Coronary artery (tissue), 2 donors: ENCODE measurements at regions not wholly inside any gene's neighbourhood (a gene's known extent, or its start where the extent isn't known, plus 50 kb on each side); places are given as distances from the start of the nearest gene placed in this dataset.
"Not testable (repeated sequence)": the region's sequence is repeated elsewhere in the genome, so short reads cannot be mapped to it uniquely, and the experiment has no call there.

ENCODE experiments used
- DNase-seq: peaks from one replicate; pipeline ENCODE4 v3.0.0-alpha.2; 2017; ENCODE audit warnings: low spot score
- H3K27ac ChIP-seq, 2 donors: fragments of 200-600 bp; sonication (generic); one replicate each; pipeline ENCODE4 v1.5.1; 2016 to 2019
- H3K4me3 ChIP-seq: fragments of 200-600 bp; sonication (generic); 2 replicates; pipeline ENCODE4 v1.5.1; 2016; ENCODE audit warnings: mild to moderate bottlenecking, moderate library complexity
- CTCF ChIP-seq: fragments of 200-600 bp; sonication (generic); IDR thresholded peaks from one replicate; pipeline ENCODE4 v1.5.1; 2019; ENCODE audit warnings: antibody characterized with exemption

GRCh38 chr13:49859560-49859959 lies 67.1 kb upstream of the KPNA3 start:
- Histone ChIP-seq H3K4me3 (no peak overlapping the region), H3K27ac (no peak overlapping the region)
- no peak for DNase-seq
- no peak for TF ChIP-seq CTCF

- no peak for TF ChIP-seq CTCF
- no peak overlapping the region for H3K4me3 ChIP-seq
- DNase-seq = no peak
- H3K27ac ChIP-seq = peak overlapping the region in 1 of 2 donors; percentile 43
These were observed 65.8 kb upstream of the KPNA3 start for GRCh38 chr13:49858178-49858856.

GRCh38 chr13:49855930-49856329 lies 63.4 kb upstream of the KPNA3 start:
- no peak for TF ChIP-seq CTCF
- no peak for DNase-seq

GRCh38 chr13:49853535-49853934 lies 61.1 kb upstream of the KPNA3 start:
- TF ChIP-seq CTCF = no peak
- no peak for DNase-seq
- H3K27ac ChIP-seq = no peak overlapping the region
- H3K4me3 ChIP-seq = no peak overlapping the region

More at GRCh38 chr13:49855930-49856329, 63.4 kb upstream of the KPNA3 start:
- Histone ChIP-seq H3K4me3 (no peak overlapping the region), H3K27ac (no peak overlapping the region)

- not testable (repeated sequence) for DNase-seq, H3K27ac ChIP-seq, H3K4me3 ChIP-seq
These were observed 60.0 kb upstream of the KPNA3 start for GRCh38 chr13:49852460-49852859.

- Histone ChIP-seq H3K27ac (no peak overlapping the region), H3K4me3 (no peak overlapping the region)
- no peak for TF ChIP-seq CTCF
- DNase-seq = no peak
These were observed 51.7 kb upstream of the KPNA3 start for GRCh38 chr13:49844181-49844580.
